HUES6 (cell line): ENCODE measurements at regions not wholly inside any gene's neighbourhood (a gene's known extent, or its start where the extent isn't known, plus 50 kb on each side); places are given as distances from the start of the nearest gene placed in this dataset.

Experiments used
- H3K27ac ChIP-seq: 2 replicates; pipeline ENCODE4 v1.7.0; 2013; ENCODE audit warnings: low read depth, mild to moderate bottlenecking, low read length, inconsistent platforms
- H3K27me3 ChIP-seq: 2 replicates; pipeline ENCODE4 v1.6.1; 2013; ENCODE audit warnings: low read length; ENCODE audit not compliant: control insufficient read depth, insufficient read depth
- H3K36me3 ChIP-seq: 2 replicates; pipeline ENCODE4 v1.6.1; 2013; ENCODE audit warnings: low read length; ENCODE audit not compliant: control insufficient read depth, insufficient read depth
- H3K4me1 ChIP-seq: 2 replicates; pipeline ENCODE4 v1.6.1; 2013; ENCODE audit warnings: low read length; ENCODE audit not compliant: control insufficient read depth, insufficient read depth
- H3K4me3 ChIP-seq: 2 replicates; pipeline ENCODE4 v1.5.1; 2013; ENCODE audit warnings: low read depth, low read length
- H3K9ac ChIP-seq: one replicate; pipeline ENCODE4 v1.6.1; 2013; ENCODE audit warnings: mild to moderate bottlenecking, low read length
- H3K9me3 ChIP-seq: 2 replicates; pipeline ENCODE4 v1.6.1; 2013; ENCODE audit warnings: low read depth, low read length; ENCODE audit not compliant: control insufficient read depth, insufficient read depth

DNA sequence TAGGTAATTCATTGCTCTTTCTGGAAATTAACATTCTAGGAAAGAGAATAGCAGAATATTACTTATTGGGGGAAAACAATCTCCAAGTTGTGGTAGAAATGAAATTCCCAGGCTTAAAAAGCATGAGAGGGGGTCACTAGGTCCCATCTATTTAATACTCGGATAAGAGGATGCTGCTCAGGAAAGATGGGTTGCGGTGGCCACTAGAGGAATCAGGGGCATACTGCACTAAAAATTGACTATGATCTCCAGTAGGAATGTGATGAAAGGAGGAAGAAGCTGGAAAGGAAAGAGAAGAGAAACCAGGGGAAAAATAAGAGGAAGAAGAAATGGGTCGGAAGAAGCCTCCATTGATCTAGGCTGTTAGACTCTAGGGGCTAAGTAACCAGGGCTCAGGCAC is 192.8 kb downstream of the GPAM start:
- no peaks in the 10 kb centered on the region; the same call in 1 of the 2 replicates for H3K4me1 ChIP-seq
- no peak overlapping the region for H3K4me3 ChIP-seq
- H3K27ac ChIP-seq = no peak overlapping the region
- no peaks in the 10 kb centered on the region for H3K27me3 ChIP-seq
- no peaks in the 10 kb centered on the region for H3K36me3 ChIP-seq
- H3K9ac ChIP-seq = no peak overlapping the region
- peaks cover 4% of the 10 kb centered on the region for H3K9me3 ChIP-seq

DNA sequence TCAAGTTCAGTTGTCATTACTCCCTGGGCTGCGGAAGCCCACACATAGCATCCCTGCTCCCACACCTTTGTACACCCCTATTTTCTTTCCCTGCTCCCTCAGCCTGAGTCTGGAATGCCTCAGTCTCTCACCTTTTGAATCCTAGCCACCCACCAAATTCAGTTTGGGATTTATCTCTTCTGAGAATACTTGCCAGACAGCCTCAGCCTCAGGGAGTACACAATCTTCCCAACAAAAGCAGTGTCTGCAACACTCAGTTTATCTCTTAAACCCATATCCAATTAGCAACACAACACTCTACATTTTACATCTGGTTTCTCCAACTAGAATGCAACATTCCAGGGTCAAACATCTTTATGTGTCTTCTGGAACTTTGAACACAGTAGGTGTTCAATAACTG is 190.2 kb downstream of the GPAM start:
- Histone ChIP-seq H3K4me3 (no peak overlapping the region), H3K9ac (no peak overlapping the region), H3K27me3 (no peaks in the 10 kb centered on the region), H3K4me1 (no peaks in the 10 kb centered on the region; the same call in 1 of the 2 replicates), H3K9me3 (peaks cover 4% of the 10 kb centered on the region), H3K36me3 (no peaks in the 10 kb centered on the region), H3K27ac (no peak overlapping the region)

DNA sequence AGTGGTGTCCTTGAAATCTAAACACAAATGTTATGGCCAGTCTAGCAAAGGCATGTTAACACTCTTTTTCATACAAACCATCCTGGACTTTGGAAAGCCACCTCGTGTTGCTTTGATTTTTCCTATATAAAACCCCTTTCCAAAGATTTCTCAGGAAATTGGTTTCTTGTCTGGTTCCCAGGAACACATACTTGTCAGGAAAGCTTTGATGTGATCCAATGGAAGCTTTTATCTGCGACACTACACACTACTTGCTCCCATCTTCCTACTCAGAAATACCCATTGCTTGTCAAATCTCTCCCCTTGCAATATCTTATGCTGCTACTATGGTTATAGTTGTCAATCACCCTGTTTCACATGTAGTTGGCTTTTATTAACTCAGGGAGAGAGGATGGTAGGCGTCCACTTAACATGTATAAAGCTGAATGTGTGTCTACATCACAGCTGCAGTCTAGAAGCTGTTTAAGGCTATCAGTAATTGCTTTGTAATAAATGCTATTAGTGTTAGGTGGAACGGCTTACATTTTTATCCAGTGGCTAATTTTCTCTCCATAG is 189.6 kb downstream of the GPAM start:
- no peak overlapping the region for H3K4me3 ChIP-seq
- H3K4me1 ChIP-seq = peaks cover 5% of the 10 kb centered on the region
- H3K36me3 ChIP-seq = no peaks in the 10 kb centered on the region
- no peak overlapping the region for H3K9ac ChIP-seq
- H3K27me3 ChIP-seq = no peaks in the 10 kb centered on the region
- H3K27ac ChIP-seq = no peak overlapping the region
- peaks cover 4% of the 10 kb centered on the region for H3K9me3 ChIP-seq

DNA sequence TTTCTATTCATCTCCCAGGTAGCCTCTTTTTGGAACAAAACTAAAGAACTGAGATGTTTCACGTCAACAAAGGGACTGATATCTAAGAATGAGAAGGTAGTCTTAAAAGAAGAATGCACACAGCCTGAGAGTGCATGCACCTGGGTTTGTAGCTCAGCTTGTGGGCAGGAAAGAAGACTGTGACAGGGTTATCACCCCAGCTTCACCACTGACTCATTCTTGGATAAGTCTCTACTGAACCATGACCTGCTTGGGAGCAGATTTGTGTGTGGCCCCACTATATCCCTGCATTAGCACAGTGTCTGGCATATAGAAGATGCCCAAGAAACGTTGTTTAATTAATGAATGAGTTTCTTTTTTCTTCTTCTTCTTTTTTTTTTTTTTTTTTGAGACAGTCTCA is 187.5 kb downstream of the GPAM start:
- H3K4me1 ChIP-seq = peaks cover 22% of the 10 kb centered on the region
- no peaks in the 10 kb centered on the region for H3K36me3 ChIP-seq
- H3K9ac ChIP-seq = no peak overlapping the region
- H3K27me3 ChIP-seq = no peaks in the 10 kb centered on the region
- H3K27ac ChIP-seq = no peak overlapping the region
- H3K9me3 ChIP-seq = peaks cover 4% of the 10 kb centered on the region
- no peak overlapping the region for H3K4me3 ChIP-seq

DNA sequence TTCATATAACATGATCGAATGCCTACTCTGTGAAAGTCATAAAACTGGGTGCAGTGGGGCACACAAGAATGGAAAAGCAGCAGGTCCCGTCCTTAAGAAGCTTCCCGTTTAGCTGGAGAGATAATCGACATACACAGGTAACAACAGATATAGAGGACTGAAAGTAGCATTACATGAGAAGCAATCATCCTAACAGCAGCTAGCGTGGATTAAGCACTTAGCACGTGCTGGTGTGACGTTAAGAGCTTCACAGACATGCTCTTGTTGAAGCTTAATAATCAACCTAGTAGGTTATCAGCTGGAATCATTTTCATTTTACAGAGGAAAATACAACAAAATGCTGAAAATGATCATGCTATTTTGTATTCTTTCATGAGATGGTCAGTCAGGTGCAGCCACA is 184.8 kb downstream of the GPAM start:
- H3K4me1 ChIP-seq = peaks cover 22% of the 10 kb centered on the region
- H3K27ac ChIP-seq = no peak overlapping the region; the same call in 1 of the 2 replicates
- H3K27me3 ChIP-seq = no peaks in the 10 kb centered on the region
- H3K36me3 ChIP-seq = no peaks in the 10 kb centered on the region
- no peak overlapping the region for H3K9ac ChIP-seq
- H3K4me3 ChIP-seq = no peak overlapping the region
- peaks cover 4% of the 10 kb centered on the region for H3K9me3 ChIP-seq

DNA sequence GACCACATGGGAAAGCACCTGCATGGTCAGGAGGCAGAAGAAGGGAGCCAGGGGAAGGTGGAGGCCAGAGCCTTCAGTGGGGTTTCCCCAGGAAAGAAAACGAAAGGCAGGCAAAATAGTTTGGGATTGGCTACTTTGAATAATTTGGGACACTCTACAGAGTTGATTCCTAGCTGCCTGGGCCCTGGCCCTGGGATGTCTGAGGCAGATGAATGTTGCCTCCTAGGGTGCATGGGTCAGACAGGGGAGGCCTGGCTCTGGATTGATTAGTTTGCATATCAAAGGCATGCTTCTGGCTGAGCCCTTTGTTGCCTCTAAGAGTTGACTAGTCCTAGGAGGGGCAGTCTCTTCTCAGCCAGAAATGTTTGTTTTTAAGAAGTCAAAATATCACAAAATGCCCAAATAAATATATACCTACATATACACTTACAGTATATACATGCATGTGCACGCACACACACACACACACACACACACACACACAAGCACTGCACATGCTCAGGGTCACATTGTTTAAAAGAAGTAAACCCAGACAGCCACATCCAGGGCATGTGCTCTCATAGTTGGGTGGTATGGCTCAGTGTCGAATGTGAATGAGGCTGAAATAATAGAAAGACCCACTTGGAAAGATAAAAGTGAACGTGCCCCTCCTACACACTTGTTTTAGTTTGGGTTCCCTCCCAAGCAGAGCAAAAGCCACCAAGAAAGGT is 184.2 kb downstream of the GPAM start:
- no peaks in the 10 kb centered on the region for H3K36me3 ChIP-seq
- peaks cover 22% of the 10 kb centered on the region for H3K4me1 ChIP-seq
- peak overlapping the region; percentile 61 for H3K9ac ChIP-seq
- H3K4me3 ChIP-seq = peak overlapping the region; percentile 18; the same call in 1 of the 2 replicates
- H3K27ac ChIP-seq = peak overlapping the region; percentile 45; the same call in 1 of the 2 replicates
- H3K27me3 ChIP-seq = no peaks in the 10 kb centered on the region
- H3K9me3 ChIP-seq = peaks cover 4% of the 10 kb centered on the region

DNA sequence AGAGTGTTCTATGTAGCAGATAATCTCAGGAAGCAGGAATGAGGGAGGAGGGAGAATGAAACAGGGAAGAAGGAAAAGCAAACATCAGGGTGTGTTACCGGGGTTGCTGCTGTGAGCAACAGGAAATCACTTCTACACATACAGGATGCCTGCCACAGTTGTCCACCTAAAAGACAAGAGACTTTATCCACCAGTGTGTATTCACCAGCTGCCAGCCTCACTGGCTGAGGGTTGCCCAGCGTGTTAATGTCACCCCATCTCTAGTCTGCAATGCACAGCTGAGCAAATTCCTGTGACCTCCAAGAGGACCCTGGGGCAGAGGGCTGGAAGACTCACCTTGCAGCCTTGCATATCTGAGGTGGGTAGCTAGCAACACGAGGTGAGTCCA is 183.7 kb downstream of the GPAM start:
- Histone ChIP-seq H3K4me3 (peak overlapping the region; percentile 18; the same call in 1 of the 2 replicates), H3K36me3 (no peaks in the 10 kb centered on the region), H3K9ac (peak overlapping the region; percentile 61), H3K4me1 (peaks cover 22% of the 10 kb centered on the region), H3K27me3 (no peaks in the 10 kb centered on the region), H3K27ac (peak overlapping the region; percentile 45; the same call in 1 of the 2 replicates), H3K9me3 (no peaks in the 10 kb centered on the region)

DNA sequence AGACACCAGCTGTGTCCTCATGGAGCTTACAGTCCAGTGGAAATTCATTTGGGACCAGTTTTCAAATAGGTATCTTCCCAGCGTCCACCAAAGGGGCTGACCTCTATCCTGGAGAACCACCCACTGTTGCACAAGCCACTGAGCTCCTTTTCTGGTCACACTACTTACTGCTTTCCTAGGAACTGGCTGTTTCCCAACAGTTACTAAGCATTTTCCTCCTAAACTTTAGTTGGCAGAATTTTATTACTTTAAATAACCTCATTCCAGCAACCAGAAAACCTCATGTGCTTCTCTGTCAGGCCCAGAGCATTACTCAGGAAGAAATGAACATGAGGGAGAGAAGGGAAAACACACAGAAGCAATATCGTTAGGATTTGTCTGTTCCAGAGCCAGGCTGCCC is 183.1 kb downstream of the GPAM start:
- Histone ChIP-seq H3K4me1 (peaks cover 22% of the 10 kb centered on the region), H3K27me3 (no peaks in the 10 kb centered on the region), H3K4me3 (no peak overlapping the region), H3K27ac (no peak overlapping the region), H3K9ac (no peak overlapping the region), H3K36me3 (no peaks in the 10 kb centered on the region), H3K9me3 (no peaks in the 10 kb centered on the region)

DNA sequence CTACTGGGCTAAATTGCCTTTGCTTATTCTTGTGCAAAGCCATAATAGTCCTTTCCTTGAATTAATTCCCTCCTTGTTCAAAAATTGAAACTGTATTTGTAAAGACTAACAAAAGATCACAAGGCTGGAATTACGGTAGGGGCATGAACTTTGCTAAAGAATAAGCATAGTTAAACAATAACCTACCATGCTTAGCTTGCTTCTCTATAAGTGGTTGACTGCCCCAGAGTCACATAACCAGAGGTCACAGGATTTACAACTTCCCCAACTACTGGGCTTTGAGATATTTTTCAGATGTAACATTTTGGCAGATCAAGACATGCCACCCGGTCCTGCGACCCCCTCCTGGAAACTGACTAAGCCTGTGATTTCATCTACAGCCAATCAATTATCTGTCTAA is 181.4 kb downstream of the GPAM start:
- H3K27ac ChIP-seq = no peak overlapping the region
- no peak overlapping the region for H3K4me3 ChIP-seq
- no peaks in the 10 kb centered on the region for H3K36me3 ChIP-seq
- H3K9ac ChIP-seq = no peak overlapping the region
- peaks cover 22% of the 10 kb centered on the region for H3K4me1 ChIP-seq
- H3K27me3 ChIP-seq = no peaks in the 10 kb centered on the region
- no peaks in the 10 kb centered on the region for H3K9me3 ChIP-seq

DNA sequence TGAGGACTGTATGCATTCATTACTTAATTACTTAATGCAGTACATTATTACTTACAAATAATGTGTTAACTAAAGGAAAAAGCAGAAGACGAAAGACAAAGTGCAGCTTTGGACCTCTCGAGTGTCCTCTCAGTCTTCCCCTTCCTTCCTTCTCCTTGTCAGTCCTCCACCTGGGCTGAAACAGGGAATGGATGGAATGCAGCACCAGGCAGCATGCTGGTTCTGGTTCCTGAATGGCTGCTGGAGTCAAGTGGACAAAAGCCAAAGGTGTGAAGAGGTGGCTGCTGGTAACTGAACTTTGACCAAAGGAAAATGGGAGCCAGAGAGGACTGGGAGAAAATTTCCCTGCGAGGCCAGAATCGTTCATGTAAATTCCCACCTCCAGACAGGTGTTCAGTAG is 179.5 kb downstream of the GPAM start:
- Histone ChIP-seq H3K9me3 (no peaks in the 10 kb centered on the region), H3K27ac (no peak overlapping the region), H3K27me3 (no peaks in the 10 kb centered on the region), H3K4me1 (peaks cover 15% of the 10 kb centered on the region), H3K9ac (no peak overlapping the region), H3K36me3 (no peaks in the 10 kb centered on the region), H3K4me3 (no peak overlapping the region)

DNA sequence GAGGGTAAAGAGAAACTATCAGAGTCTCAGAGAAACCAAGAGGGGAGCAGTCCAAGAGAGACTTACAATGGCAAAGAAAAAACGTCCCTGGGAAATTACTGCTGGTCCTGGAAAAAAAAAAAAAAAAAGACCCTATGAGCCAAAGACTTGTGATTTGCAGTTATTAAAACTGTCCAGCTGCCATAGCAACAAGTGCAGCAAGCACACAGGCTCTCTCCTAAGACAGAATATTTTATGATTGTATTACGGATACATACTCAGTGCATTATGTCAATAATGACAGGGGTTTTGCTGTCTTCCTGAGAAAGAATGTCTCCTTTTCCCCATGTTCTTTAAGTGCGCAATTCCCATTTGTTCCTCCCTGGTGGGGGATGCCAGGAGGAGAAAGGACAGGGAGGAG is 178.5 kb downstream of the GPAM start:
- Histone ChIP-seq H3K9me3 (no peaks in the 10 kb centered on the region), H3K27ac (no peak overlapping the region), H3K4me3 (no peak overlapping the region), H3K36me3 (no peaks in the 10 kb centered on the region), H3K27me3 (no peaks in the 10 kb centered on the region), H3K9ac (no peak overlapping the region), H3K4me1 (peaks cover 6% of the 10 kb centered on the region)
